Nephron (organoid): ENCODE measurements at regions not wholly inside any gene's neighbourhood (a gene's known extent, or its start where the extent isn't known, plus 50 kb on each side); places are given as distances from the start of the nearest gene placed in this dataset.

Experiments
- H3K27ac Mint-ChIP-seq, 3 experiments: 2 replicates each; pipeline ENCODE4 v1.8.0; 2020; ENCODE audit warnings: mixed read lengths in 3 of 3, mild to moderate bottlenecking in 2 of 3, moderate library complexity in 1 of 3
- H3K27me3 Mint-ChIP-seq: 2 replicates; pipeline ENCODE4 v1.8.0; 2021; ENCODE audit warnings: low read depth, mild to moderate bottlenecking, moderate library complexity, mixed read lengths
- H3K36me3 Mint-ChIP-seq: 2 replicates; pipeline ENCODE4 v1.8.0; 2020; ENCODE audit warnings: low read depth, mixed read lengths
- H3K4me1 Mint-ChIP-seq: 2 replicates; pipeline ENCODE4 v1.8.0; 2020; ENCODE audit warnings: mixed read lengths
- H3K4me3 Mint-ChIP-seq, 3 experiments: 2 replicates each; pipeline ENCODE4 v1.8.0; 2020; ENCODE audit warnings: mild to moderate bottlenecking in 3 of 3, mixed read lengths in 3 of 3, moderate library complexity in 2 of 3
- H3K9me3 Mint-ChIP-seq: 2 replicates; pipeline ENCODE4 v1.8.0; 2020; ENCODE audit warnings: mixed read lengths
- TF ChIP-seq, protein P1 (sequence below), 3 experiments: fragments of 200-600 bp; sonication (generic); IDR thresholded peaks; one replicate each; pipeline ENCODE4 v1.5.0; 2021; ENCODE audit warnings: antibody characterized with exemption in 3 of 3; ENCODE audit not compliant: unreplicated experiment in 3 of 3

GRCh38 chr14:98542316-98542715 lies 729.7 kb downstream of the BCL11B start:
- Mint-ChIP-seq H3K4me3 (no peak overlapping the region), H3K4me1 (no peaks in the 10 kb centered on the region), H3K27ac (no peak overlapping the region), H3K36me3 (no peaks in the 10 kb centered on the region), H3K9me3 (no peaks in the 10 kb centered on the region), H3K27me3 (peaks cover 8% of the 10 kb centered on the region)
- TF ChIP-seq, protein P1, sequence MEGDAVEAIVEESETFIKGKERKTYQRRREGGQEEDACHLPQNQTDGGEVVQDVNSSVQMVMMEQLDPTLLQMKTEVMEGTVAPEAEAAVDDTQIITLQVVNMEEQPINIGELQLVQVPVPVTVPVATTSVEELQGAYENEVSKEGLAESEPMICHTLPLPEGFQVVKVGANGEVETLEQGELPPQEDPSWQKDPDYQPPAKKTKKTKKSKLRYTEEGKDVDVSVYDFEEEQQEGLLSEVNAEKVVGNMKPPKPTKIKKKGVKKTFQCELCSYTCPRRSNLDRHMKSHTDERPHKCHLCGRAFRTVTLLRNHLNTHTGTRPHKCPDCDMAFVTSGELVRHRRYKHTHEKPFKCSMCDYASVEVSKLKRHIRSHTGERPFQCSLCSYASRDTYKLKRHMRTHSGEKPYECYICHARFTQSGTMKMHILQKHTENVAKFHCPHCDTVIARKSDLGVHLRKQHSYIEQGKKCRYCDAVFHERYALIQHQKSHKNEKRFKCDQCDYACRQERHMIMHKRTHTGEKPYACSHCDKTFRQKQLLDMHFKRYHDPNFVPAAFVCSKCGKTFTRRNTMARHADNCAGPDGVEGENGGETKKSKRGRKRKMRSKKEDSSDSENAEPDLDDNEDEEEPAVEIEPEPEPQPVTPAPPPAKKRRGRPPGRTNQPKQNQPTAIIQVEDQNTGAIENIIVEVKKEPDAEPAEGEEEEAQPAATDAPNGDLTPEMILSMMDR (IDR thresholded peaks at IDR 0.05; ENCODE audit: unreplicated experiment in 3 of 3): no peak

- H3K4me3 Mint-ChIP-seq: no peak overlapping the region
- no peaks in the 10 kb centered on the region for H3K4me1 Mint-ChIP-seq
- no peak overlapping the region for H3K27ac Mint-ChIP-seq
- peaks cover 8% of the 10 kb centered on the region for H3K27me3 Mint-ChIP-seq
- no peaks in the 10 kb centered on the region for H3K36me3 Mint-ChIP-seq
- TF ChIP-seq, protein P1 (IDR thresholded peaks at IDR 0.05; ENCODE audit: unreplicated experiment in 3 of 3): no peak
- H3K9me3 Mint-ChIP-seq: no peaks in the 10 kb centered on the region
These were observed 728.9 kb downstream of the BCL11B start for GRCh38 chr14:98543074-98543473.

DNA sequence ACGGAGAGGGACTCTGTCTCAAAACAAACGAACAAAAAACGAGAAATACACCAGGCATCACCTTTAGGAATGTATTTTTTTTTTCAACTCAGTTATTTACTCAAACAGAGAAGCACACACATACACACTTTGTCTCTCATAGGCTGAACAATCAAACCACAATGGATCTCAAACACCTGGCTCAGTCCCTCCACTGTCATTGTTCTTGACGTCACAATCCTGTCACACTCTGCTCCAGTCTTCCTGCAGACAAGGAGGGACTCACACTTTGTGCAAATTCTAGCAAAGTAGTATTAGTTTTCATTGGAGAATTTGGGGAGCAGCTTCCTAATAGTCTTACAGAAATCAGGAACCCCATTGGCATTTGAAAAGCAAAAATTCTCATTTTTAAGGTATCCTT lies 727.8 kb downstream of the BCL11B start:
- Mint-ChIP-seq H3K27me3 (peaks cover 8% of the 10 kb centered on the region), H3K4me3 (no peak overlapping the region)

GRCh38 chr14:98545181-98545580 lies 726.8 kb downstream of the BCL11B start:
- no peaks in the 10 kb centered on the region for H3K36me3 Mint-ChIP-seq
- H3K27me3 Mint-ChIP-seq: peaks cover 8% of the 10 kb centered on the region
- TF ChIP-seq, protein P1 (IDR thresholded peaks at IDR 0.05; ENCODE audit: unreplicated experiment in 3 of 3): no peak
- H3K27ac Mint-ChIP-seq: no peak overlapping the region
- H3K4me3 Mint-ChIP-seq: no peak overlapping the region
- no peaks in the 10 kb centered on the region for H3K9me3 Mint-ChIP-seq
- H3K4me1 Mint-ChIP-seq: no peaks in the 10 kb centered on the region

More for the DNA sequence above, 727.8 kb downstream of the BCL11B start:
- H3K27ac Mint-ChIP-seq: no peak overlapping the region
- H3K4me1 Mint-ChIP-seq: no peaks in the 10 kb centered on the region
- H3K9me3 Mint-ChIP-seq: no peaks in the 10 kb centered on the region
- TF ChIP-seq, protein P1 (IDR thresholded peaks at IDR 0.05; ENCODE audit: unreplicated experiment in 3 of 3): no peak
- no peaks in the 10 kb centered on the region for H3K36me3 Mint-ChIP-seq

- no peak overlapping the region for H3K4me3 Mint-ChIP-seq
- H3K9me3 Mint-ChIP-seq: no peaks in the 10 kb centered on the region
- peaks cover 5% of the 10 kb centered on the region for H3K27me3 Mint-ChIP-seq
- TF ChIP-seq, protein P1 (IDR thresholded peaks at IDR 0.05; ENCODE audit: unreplicated experiment in 3 of 3): no peak
- H3K36me3 Mint-ChIP-seq: no peaks in the 10 kb centered on the region
- H3K4me1 Mint-ChIP-seq: no peaks in the 10 kb centered on the region
- no peak overlapping the region for H3K27ac Mint-ChIP-seq
These were observed 723.8 kb downstream of the BCL11B start for GRCh38 chr14:98548071-98548686.

GRCh38 chr14:98551028-98551427 lies 721.0 kb downstream of the BCL11B start:
- H3K9me3 Mint-ChIP-seq: peaks cover 3% of the 10 kb centered on the region
- no peaks in the 10 kb centered on the region for H3K4me1 Mint-ChIP-seq
- no peaks in the 10 kb centered on the region for H3K36me3 Mint-ChIP-seq
- no peak overlapping the region for H3K4me3 Mint-ChIP-seq
- peaks cover 5% of the 10 kb centered on the region for H3K27me3 Mint-ChIP-seq
- H3K27ac Mint-ChIP-seq: no peak overlapping the region
- TF ChIP-seq, protein P1 (IDR thresholded peaks at IDR 0.05; ENCODE audit: unreplicated experiment in 3 of 3): no peak
